ENCODE measurements at regions not wholly inside any gene's neighbourhood (a gene's known extent, or its start where the extent isn't known, plus 50 kb on each side); places are given as distances from the start of the nearest gene placed in this dataset.

DNA sequence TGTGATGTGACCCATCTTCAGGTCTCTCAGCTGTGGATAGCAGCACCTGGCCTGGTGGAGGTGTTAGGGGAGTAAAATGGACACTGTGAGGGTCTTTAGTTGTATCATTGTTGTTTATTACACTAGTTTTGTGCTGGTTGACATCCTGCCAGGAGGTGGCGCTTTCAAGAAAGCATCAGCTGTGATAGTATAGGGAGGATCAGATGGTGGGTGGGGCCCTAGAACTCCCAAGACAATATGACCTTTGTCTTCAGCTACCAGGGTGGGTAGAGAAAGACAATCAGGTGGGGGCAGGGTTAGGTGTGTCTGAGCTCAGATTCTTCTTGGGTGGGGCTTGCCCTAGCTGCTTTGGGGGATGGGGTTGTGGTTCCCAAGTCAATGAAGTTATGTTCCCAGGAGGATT is 162.8 kb downstream of the PPP1R2C start:
- TF ChIP-seq NFRKB (IDR thresholded peaks at IDR 0.05) (no peak), SUZ12 (IDR thresholded peaks at IDR 0.05) (no peak), FOXK2 (IDR thresholded peaks at IDR 0.05) (no peak), BHLHE40 (IDR thresholded peaks at IDR 0.05; ENCODE audit: borderline replicate concordance) (no peak), ZNF384 (IDR thresholded peaks at IDR 0.05) (no peak), ARNT (IDR thresholded peaks at IDR 0.05) (no peak), SP1 (IDR thresholded peaks at IDR 0.05) (no peak), FOXM1 (IDR thresholded peaks at IDR 0.05; ENCODE audit: borderline replicate concordance) (no peak)

Measured in HEK293T (cell line).